Endothelial cell of umbilical vein (primary cell): ENCODE measurements at regions not wholly inside any gene's neighbourhood (a gene's known extent, or its start where the extent isn't known, plus 50 kb on each side); places are given as distances from the start of the nearest gene placed in this dataset.

Source experiments
- BruUV-seq: library from RNA; stranded (reverse); fragments of 400-500 nt; replicated peaks from 2 replicates; lab custom pipeline; 2021; lab: Mats Ljungman, UMichigan
- CTCF ChIA-PET: fragments of 300-600, 350-600 bp; sonication (Branson Sonifier 250); formaldehyde crosslinking; loops from one replicate; lab custom pipeline; 2021; ENCODE audit warnings: antibody characterized with exemption, inconsistent platforms; lab: Charles Lee
- POLR2A ChIA-PET: fragments of 300-600, 350-600 bp; sonication (Branson Sonifier 250); formaldehyde crosslinking; loops from one replicate; lab custom pipeline; 2021; ENCODE audit warnings: antibody characterized with exemption, inconsistent platforms; lab: Charles Lee
- DNase-seq: peaks from one replicate; pipeline ENCODE4 v3.0.0-alpha.2; 2011; ENCODE audit warnings: low read depth, low spot score
- FAIRE-seq: peaks from 2 replicates; lab custom pipeline; 2011; peaks lifted over from hg19 to GRCh38; lab: Jason Lieb, UNC
- H2AFZ ChIP-seq: 2 replicates; pipeline ENCODE4 v1.6.0; 2012; ENCODE audit warnings: low read depth, low read length, control low read depth, inconsistent platforms
- H3K27ac ChIP-seq: 2 replicates; pipeline ENCODE4 v1.5.1; 2011; ENCODE audit warnings: low read depth, mild to moderate bottlenecking, control low read depth, low read length, moderate library complexity; ENCODE audit not compliant: insufficient read depth
- H3K27me3 ChIP-seq, 2 experiments: 2 replicates each; pipeline versions ENCODE4 v1.6.0 to v1.6.1; 2011; ENCODE audit warnings: low read length in 2 of 2, mixed read lengths in 1 of 2; ENCODE audit not compliant: control insufficient read depth in 2 of 2, insufficient read depth in 2 of 2
- H3K36me3 ChIP-seq, 2 experiments: 2 replicates in 1 of 2; 3 replicates in 1 of 2; pipeline ENCODE4 v1.5.1; 2011; ENCODE audit warnings: low read length in 2 of 2, mild to moderate bottlenecking in 1 of 2, moderate library complexity in 1 of 2; ENCODE audit not compliant: control insufficient read depth in 2 of 2, insufficient read depth in 2 of 2; ENCODE audit errors: extremely low read depth in 1 of 2
- H3K4me1 ChIP-seq: 3 replicates; pipeline ENCODE4 v1.5.1; 2011; ENCODE audit warnings: mild to moderate bottlenecking, low read length; ENCODE audit not compliant: control insufficient read depth, insufficient read depth; ENCODE audit errors: extremely low read depth
- H3K4me2 ChIP-seq: 2 replicates; pipeline ENCODE4 v1.6.1; 2011; ENCODE audit warnings: low read length, control low read depth, mixed read lengths; ENCODE audit not compliant: insufficient read depth
- H3K4me3 ChIP-seq, 3 experiments: fragments of 200-600 bp in 1 of 3; sonication (generic), shearing (Covaris generic) in 1 of 3; replicated peaks in 1 of 3; 2 replicates each; pipeline ENCODE4 v1.5.1; 2011 to 2016; ENCODE audit warnings: control low read depth in 3 of 3, low read length in 3 of 3, mild to moderate bottlenecking in 2 of 3, inconsistent platforms in 1 of 3, low read depth in 1 of 3, moderate library complexity in 1 of 3; ENCODE audit not compliant: insufficient read depth in 1 of 3
- H3K79me2 ChIP-seq: 2 replicates; pipeline ENCODE4 v1.6.0; 2012; ENCODE audit warnings: low read length, inconsistent platforms; ENCODE audit not compliant: control insufficient read depth, insufficient read depth
- H3K9ac ChIP-seq: replicated peaks from 2 replicates; pipeline ENCODE3; 2011; ENCODE audit warnings: low read length, control low read depth; ENCODE audit not compliant: insufficient read depth; ENCODE audit errors: extremely low read depth
- H3K9me1 ChIP-seq: replicated peaks from 3 replicates; pipeline ENCODE4 v1.6.0; 2011; ENCODE audit warnings: mild to moderate bottlenecking, low read length; ENCODE audit not compliant: control insufficient read depth, insufficient read depth; ENCODE audit errors: extremely low read depth
- H3K9me3 ChIP-seq: replicated peaks from 2 replicates; pipeline ENCODE4 v1.5.1; 2012; ENCODE audit warnings: low read length, inconsistent platforms; ENCODE audit not compliant: control insufficient read depth, insufficient read depth
- H4K20me1 ChIP-seq: replicated peaks from 2 replicates; pipeline ENCODE3; 2011; ENCODE audit warnings: mild to moderate bottlenecking, low read length; ENCODE audit not compliant: control insufficient read depth, insufficient read depth; ENCODE audit errors: extremely low read depth
- EZH2 ChIP-seq: IDR thresholded peaks from 2 replicates; pipeline ENCODE4 v1.6.1; 2012; ENCODE audit warnings: borderline replicate concordance, low read depth, mild to moderate bottlenecking, moderate library complexity, low read length, inconsistent platforms; ENCODE audit not compliant: severe bottlenecking
- FOS ChIP-seq: IDR thresholded peaks from 2 replicates; pipeline ENCODE4 v1.6.1; 2011; ENCODE audit warnings: mild to moderate bottlenecking, low read length, moderate library complexity, borderline replicate concordance; ENCODE audit not compliant: insufficient read depth
- GATA2 ChIP-seq: IDR thresholded peaks from 2 replicates; pipeline ENCODE4 v1.7.0; 2011; ENCODE audit warnings: low read depth, mild to moderate bottlenecking, moderate library complexity, mixed read lengths, low read length; ENCODE audit not compliant: insufficient read length, insufficient read depth
- JUN ChIP-seq: IDR thresholded peaks from 2 replicates; pipeline ENCODE4 v1.6.1; 2011; ENCODE audit warnings: borderline replicate concordance, low read depth; ENCODE audit not compliant: insufficient read length, insufficient read depth
- MAX ChIP-seq: IDR thresholded peaks from 2 replicates; pipeline ENCODE4 v1.6.1; 2011; ENCODE audit not compliant: insufficient read depth, insufficient read length
- MYC ChIP-seq: IDR thresholded peaks from one replicate; pipeline ENCODE4 v1.6.1; 2011; ENCODE audit warnings: mild to moderate bottlenecking, low read depth, low read length
- POLR2A ChIP-seq: IDR thresholded peaks from 2 replicates; pipeline ENCODE4 v1.6.1; 2012; ENCODE audit warnings: low read depth, mild to moderate bottlenecking, control low read depth, low read length
- POLR2AphosphoS5 ChIP-seq: IDR thresholded peaks from 2 replicates; pipeline ENCODE4 v1.6.1; 2012; ENCODE audit warnings: low read depth, mild to moderate bottlenecking, control low read depth, low read length, moderate library complexity; ENCODE audit not compliant: insufficient read depth
- dilution Hi-C: fragments of 300-500 bp; cut with MboI; formaldehyde crosslinking; loops from one replicate; pipeline ENCODE4 v1.15.0; 2019; ENCODE audit warnings: low sequenced_read_pairs; ENCODE audit not compliant: extremely low pct_ligation_motif_present
- intact Hi-C: fragments of 100-400 bp; cut with micrococcal nuclease; formaldehyde crosslinking; loops from one replicate; pipeline ENCODE4 v1.10.0; 2022
- TF ChIP-seq, protein P1 (sequence below), 2 donors: IDR thresholded peaks; 1 replicate in 1 of 2; 2 replicates in 1 of 2; pipeline ENCODE4 v1.5.1; 2011; ENCODE audit warnings: low read length in 2 of 2, mild to moderate bottlenecking in 2 of 2, moderate library complexity in 2 of 2, control low read depth in 1 of 2, inconsistent platforms in 1 of 2, low read depth in 1 of 2; ENCODE audit not compliant: insufficient read depth in 1 of 2; ENCODE audit errors: extremely low read depth in 1 of 2

DNA sequence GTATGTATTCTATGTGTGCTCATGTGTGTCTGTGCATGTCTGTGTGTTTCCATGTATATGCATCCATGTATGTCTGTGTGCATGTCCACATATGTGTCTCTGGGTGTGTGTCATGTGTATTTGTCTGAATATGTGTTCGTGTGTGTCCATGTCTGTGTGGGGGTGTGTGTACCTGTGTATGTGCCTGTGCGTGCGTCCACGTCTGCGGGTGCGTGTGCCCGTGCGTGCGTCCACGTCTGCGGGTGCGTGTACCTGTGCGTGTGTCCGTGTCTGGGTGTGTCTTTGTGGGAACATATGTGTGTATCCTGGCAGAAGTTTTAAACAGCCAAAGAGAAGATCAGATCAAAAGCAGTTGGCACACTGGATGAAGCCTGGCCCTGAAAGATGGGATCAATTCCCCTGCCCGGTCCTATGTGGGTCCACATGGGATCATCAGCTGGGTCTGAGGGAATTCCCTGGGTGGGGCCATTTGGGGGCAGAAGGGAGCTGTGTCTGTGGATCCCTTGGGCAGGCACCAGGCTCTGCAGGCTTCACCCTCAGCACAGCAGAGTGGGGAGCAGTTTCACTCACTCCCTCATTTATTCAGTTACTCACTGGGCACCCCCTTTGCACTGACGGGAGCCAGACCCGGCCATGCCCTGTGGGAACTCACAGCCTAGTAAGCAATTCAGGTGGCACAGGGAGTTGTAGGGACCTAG, 167.4 kb downstream of the MN1 start:
- dilution Hi-C loops (no loop called here), intact Hi-C loops (no loop called here)
- POLR2A ChIA-PET, result no interaction called here
- H3K9me3 ChIP-seq, result no peaks in the 10 kb centered on the region
- CTCF ChIA-PET, result no interaction called here
- no peaks in the 10 kb centered on the region for H3K79me2 ChIP-seq
- H3K27me3 ChIP-seq, result peaks cover 3 to 5% of the 10 kb centered on the region in 2 experiments
- H3K4me1 ChIP-seq, result no peaks in the 10 kb centered on the region
- TF ChIP-seq, protein P1, sequence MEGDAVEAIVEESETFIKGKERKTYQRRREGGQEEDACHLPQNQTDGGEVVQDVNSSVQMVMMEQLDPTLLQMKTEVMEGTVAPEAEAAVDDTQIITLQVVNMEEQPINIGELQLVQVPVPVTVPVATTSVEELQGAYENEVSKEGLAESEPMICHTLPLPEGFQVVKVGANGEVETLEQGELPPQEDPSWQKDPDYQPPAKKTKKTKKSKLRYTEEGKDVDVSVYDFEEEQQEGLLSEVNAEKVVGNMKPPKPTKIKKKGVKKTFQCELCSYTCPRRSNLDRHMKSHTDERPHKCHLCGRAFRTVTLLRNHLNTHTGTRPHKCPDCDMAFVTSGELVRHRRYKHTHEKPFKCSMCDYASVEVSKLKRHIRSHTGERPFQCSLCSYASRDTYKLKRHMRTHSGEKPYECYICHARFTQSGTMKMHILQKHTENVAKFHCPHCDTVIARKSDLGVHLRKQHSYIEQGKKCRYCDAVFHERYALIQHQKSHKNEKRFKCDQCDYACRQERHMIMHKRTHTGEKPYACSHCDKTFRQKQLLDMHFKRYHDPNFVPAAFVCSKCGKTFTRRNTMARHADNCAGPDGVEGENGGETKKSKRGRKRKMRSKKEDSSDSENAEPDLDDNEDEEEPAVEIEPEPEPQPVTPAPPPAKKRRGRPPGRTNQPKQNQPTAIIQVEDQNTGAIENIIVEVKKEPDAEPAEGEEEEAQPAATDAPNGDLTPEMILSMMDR (IDR thresholded peaks at IDR 0.05; ENCODE audit: extremely low read depth in 1 of 2, insufficient read depth in 1 of 2, low read depth in 1 of 2, low read length in 2 of 2), result no peak
- TF ChIP-seq GATA2 (no peak), EZH2 (no peak), MYC (no peak), POLR2A (no peak), MAX (no peak), POLR2AphosphoS5 (no peak), JUN (no peak), FOS (no peak)
- FAIRE-seq, result no peak
- no peak overlapping the region for H3K27ac ChIP-seq
- H2AFZ ChIP-seq, result no peak overlapping the region
- no peaks in the 10 kb centered on the region for H4K20me1 ChIP-seq
- H3K4me3 ChIP-seq, result no peak overlapping the region
- no TSS peak for BruUV-seq
- no peak for DNase-seq
- H3K36me3 ChIP-seq, result no peaks in the 10 kb centered on the region
- no peak overlapping the region for H3K4me2 ChIP-seq
- H3K9ac ChIP-seq, result no peak overlapping the region
- no peaks in the 10 kb centered on the region for H3K9me1 ChIP-seq
